Right lobe of liver (tissue), 6 donors: ENCODE measurements at regions not wholly inside any gene's neighbourhood (a gene's known extent, or its start where the extent isn't known, plus 50 kb on each side); places are given as distances from the start of the nearest gene placed in this dataset.

Source experiments
- ATAC-seq, 4 donors: fragments of 200-7000 bp; cut with Tn5 transposase; one replicate each; pipeline ENCODE4 v1.9.1; 2020; ENCODE audit warnings: mild to moderate bottlenecking in 4 of 4, moderate library complexity in 4 of 4
- DNase-seq, 3 donors: peaks; one replicate each; pipeline ENCODE4 v3.0.0-alpha.2; 2020
- H3K27ac ChIP-seq, 3 donors: fragments of 200-600 bp; one replicate each; pipeline ENCODE4 v1.8.0; 2022
- H3K27me3 ChIP-seq, 2 donors: fragments of 200-600 bp; one replicate each; pipeline ENCODE4 v1.8.0; 2022
- H3K36me3 ChIP-seq, 4 donors: fragments of 200-600 bp; sonication (generic) in 1 of 4; one replicate each; pipeline versions ENCODE4 v1.5.1 to v1.8.0; 2017 to 2022; ENCODE audit warnings: control low read depth in 1 of 4
- H3K4me1 ChIP-seq, 4 donors: fragments of 200-600 bp; sonication (generic) in 1 of 4; one replicate each; pipeline versions ENCODE4 v1.5.1 to v1.8.0; 2017 to 2022; ENCODE audit warnings: control low read depth in 1 of 4
- H3K4me3 ChIP-seq, 3 donors: fragments of 200-600 bp; one replicate each; pipeline ENCODE4 v1.8.0; 2022
- H3K9me3 ChIP-seq, 4 donors: fragments of 200-600 bp; sonication (generic) in 1 of 4; one replicate each; pipeline versions ENCODE4 v1.5.1 to v1.8.0; 2017 to 2022; ENCODE audit warnings: control low read depth in 1 of 4
- CTCF ChIP-seq, 4 donors: fragments of 200-600 bp in 3 of 4; fragments of 450-650 bp in 1 of 4; IDR thresholded peaks; one replicate each; pipeline versions ENCODE4 v1.5.1 to v1.8.0; 2016 to 2022; ENCODE audit warnings: antibody characterized with exemption in 4 of 4, mild to moderate bottlenecking in 2 of 4
- POLR2A ChIP-seq: fragments of 450-650 bp; IDR thresholded peaks from one replicate; pipeline ENCODE4 v1.6.1; 2017; ENCODE audit warnings: antibody characterized with exemption, mild to moderate bottlenecking
- WGBS: methylation state at CpG from one replicate; pipeline ENCODE4 v1.1.6; 2018; ENCODE audit warnings: low coverage, low lambda C conversion rate; ENCODE audit not compliant: insufficient coverage; ENCODE audit errors: missing lambda C conversion rate; 5-methylcytosine and 5-hydroxymethylcytosine counted together
- intact Hi-C, 2 donors: fragments of 100-400 bp; cut with DNase I; formaldehyde crosslinking; loops; one replicate each; pipeline versions ENCODE4 v1.11.2 to v1.14.1; 2022
- donor health status: DM: no; HTN: yes; CAD: no.
- donor health status: DM: no; HTN: no; CAD: no.
- donor health status: DM: no; HTN: no; CAD: no.
- donor health status: DM: no; HTN: yes; CAD: no.
- donor health status: DM: no; HTN: yes; CAD: no.

GRCh38 chr10:117884592-117884991 lies 162.1 kb downstream of the RAB11FIP2 start:
- ATAC-seq: no peak
- intact Hi-C loops: no loop called here
- H3K36me3 ChIP-seq: no peaks in the 10 kb centered on the region
- H3K4me3 ChIP-seq: no peak overlapping the region
- 49% methylated on average over 6 of the region's 6 CpGs for WGBS
- no peaks in the 10 kb centered on the region for H3K9me3 ChIP-seq
- H3K4me1 ChIP-seq: no peaks in the 10 kb centered on the region
- TF ChIP-seq CTCF (IDR thresholded peaks at IDR 0.05) (no peak), POLR2A (no peak)
- no peaks in the 10 kb centered on the region for H3K27me3 ChIP-seq
- DNase-seq: no peak
- H3K27ac ChIP-seq: no peak overlapping the region

- Histone ChIP-seq H3K4me1 (no peaks in the 10 kb centered on the region), H3K4me3 (no peak overlapping the region), H3K27me3 (no peaks in the 10 kb centered on the region), H3K36me3 (no peaks in the 10 kb centered on the region), H3K9me3 (no peaks in the 10 kb centered on the region), H3K27ac (no peak overlapping the region)
- 37% methylated on average over 14 of the region's 14 CpGs for WGBS
- TF ChIP-seq CTCF (IDR thresholded peaks at IDR 0.05) (no peak), POLR2A (no peak)
- intact Hi-C loops: no loop called here
- DNase-seq: no peak
- no peak for ATAC-seq
These were observed 161.4 kb downstream of the RAB11FIP2 start for GRCh38 chr10:117885206-117885829.

GRCh38 chr10:117886766-117887165 lies 160.0 kb downstream of the RAB11FIP2 start:
- ATAC-seq: no peak
- H3K9me3 ChIP-seq: no peaks in the 10 kb centered on the region
- H3K27ac ChIP-seq: no peak overlapping the region
- no peak for DNase-seq
- no peaks in the 10 kb centered on the region for H3K36me3 ChIP-seq
- no peaks in the 10 kb centered on the region for H3K4me1 ChIP-seq
- intact Hi-C loops: no loop called here
- H3K4me3 ChIP-seq: no peak overlapping the region
- no peak for TF ChIP-seq CTCF (IDR thresholded peaks at IDR 0.05)
- TF ChIP-seq POLR2A: no peak
- H3K27me3 ChIP-seq: no peaks in the 10 kb centered on the region
- 47% methylated on average over 5 of the region's 7 CpGs for WGBS

GRCh38 chr10:117889664-117890063 lies 157.1 kb downstream of the RAB11FIP2 start:
- 52% methylated on average over 4 of the region's 4 CpGs for WGBS
- intact Hi-C loops: no loop called here
- TF ChIP-seq CTCF (IDR thresholded peaks at IDR 0.05) (no peak), POLR2A (no peak)

More at GRCh38 chr10:117889664-117890063, 157.1 kb downstream of the RAB11FIP2 start:
- H3K4me1 ChIP-seq: no peaks in the 10 kb centered on the region
- H3K27me3 ChIP-seq: no peaks in the 10 kb centered on the region
- no peak overlapping the region for H3K27ac ChIP-seq
- H3K4me3 ChIP-seq: no peak overlapping the region
- H3K9me3 ChIP-seq: no peaks in the 10 kb centered on the region
- no peaks in the 10 kb centered on the region for H3K36me3 ChIP-seq
- no peak for ATAC-seq
- no peak for DNase-seq
